Neural cell (in vitro differentiated cells): ENCODE measurements at regions not wholly inside any gene's neighbourhood (a gene's known extent, or its start where the extent isn't known, plus 50 kb on each side); places are given as distances from the start of the nearest gene placed in this dataset.

Experiments
- CTCF ChIP-seq: fragments of 450-650 bp; IDR thresholded peaks from 2 replicates; pipeline ENCODE4 v1.5.1; 2014; ENCODE audit warnings: antibody characterized with exemption, mild to moderate bottlenecking, moderate library complexity; ENCODE audit not compliant: poor library complexity, severe bottlenecking
- TAF1 ChIP-seq: IDR thresholded peaks from 2 replicates; pipeline ENCODE4 v1.6.1; 2012; ENCODE audit warnings: low read depth

- no peak for TF ChIP-seq CTCF
- no peak for TF ChIP-seq TAF1
Observed at GRCh38 chr9:93892748-93893147, 62.4 kb downstream of the BARX1 start.
